NCI-H1436 (cell line): ENCODE measurements at regions not wholly inside any gene's neighbourhood (a gene's known extent, or its start where the extent isn't known, plus 50 kb on each side); places are given as distances from the start of the nearest gene placed in this dataset.
"Not testable (repeated sequence)": the region's sequence is repeated elsewhere in the genome, so short reads cannot be mapped to it uniquely, and the experiment has no call there.

ENCODE experiments used
- DNase-seq: peaks from one replicate; lab custom pipeline; 2025; lab: John Stamatoyannopoulos, UW

- no peak for DNase-seq
Measured at GRCh38 chr7:68752485-68753178, 845.6 kb upstream of the AUTS2 start.

GRCh38 chr7:68754414-68754813 lies 843.9 kb upstream of the AUTS2 start:
- DNase-seq: no peak

GRCh38 chr7:68756986-68757495 lies 841.2 kb upstream of the AUTS2 start:
- no peak for DNase-seq

GRCh38 chr7:68760556-68760955 lies 837.7 kb upstream of the AUTS2 start:
- DNase-seq: no peak

GRCh38 chr7:68767462-68767861 lies 830.8 kb upstream of the AUTS2 start:
- DNase-seq: no peak

- peak; percentile 79 for DNase-seq
Measured at GRCh38 chr7:68770649-68771048, 827.6 kb upstream of the AUTS2 start.

- DNase-seq: no peak
Measured at GRCh38 chr7:68776326-68776725, 821.9 kb upstream of the AUTS2 start.

- DNase-seq: no peak
Measured at GRCh38 chr7:68783684-68784083, 814.6 kb upstream of the AUTS2 start.

GRCh38 chr7:68785036-68785435 lies 813.2 kb upstream of the AUTS2 start:
- no peak for DNase-seq

GRCh38 chr7:68787566-68787965 lies 810.7 kb upstream of the AUTS2 start:
- no peak for DNase-seq

- DNase-seq: not testable (repeated sequence)
Measured at GRCh38 chr7:68788529-68788928, 809.7 kb upstream of the AUTS2 start.

- DNase-seq: peak; percentile 48
Measured at GRCh38 chr7:68789597-68789996, 808.7 kb upstream of the AUTS2 start.

- DNase-seq: no peak
Measured at GRCh38 chr7:68792351-68792750, 805.9 kb upstream of the AUTS2 start.

GRCh38 chr7:68793513-68793912 lies 804.8 kb upstream of the AUTS2 start:
- DNase-seq: no peak

- DNase-seq: no peak
Measured at GRCh38 chr7:68800316-68800715, 798.0 kb upstream of the AUTS2 start.

- DNase-seq: no peak
Measured at GRCh38 chr7:68805159-68805558, 793.1 kb upstream of the AUTS2 start.

GRCh38 chr7:68807666-68808065 lies 790.6 kb upstream of the AUTS2 start:
- DNase-seq: no peak

GRCh38 chr7:68813551-68814080 lies 784.7 kb upstream of the AUTS2 start:
- peak; percentile 68 for DNase-seq

GRCh38 chr7:68816491-68816890 lies 781.8 kb upstream of the AUTS2 start:
- no peak for DNase-seq

- no peak for DNase-seq
Measured at GRCh38 chr7:68820321-68820720, 778.0 kb upstream of the AUTS2 start.

- DNase-seq: no peak
Measured at GRCh38 chr7:68821846-68822245, 776.4 kb upstream of the AUTS2 start.

- no peak for DNase-seq
Measured at GRCh38 chr7:68823996-68824780, 774.1 kb upstream of the AUTS2 start.

GRCh38 chr7:68828575-68828974 lies 769.7 kb upstream of the AUTS2 start:
- DNase-seq: no peak
